HG02623 (cell line): ENCODE measurements at regions not wholly inside any gene's neighbourhood (a gene's known extent, or its start where the extent isn't known, plus 50 kb on each side); places are given as distances from the start of the nearest gene placed in this dataset.

Experiments
- ATAC-seq: cut with Tn5 transposase; IDR thresholded peaks from one replicate; pipeline ENCODE4 v1.9.1; 2021; ENCODE audit warnings: moderate library complexity; ENCODE audit not compliant: unreplicated experiment

DNA sequence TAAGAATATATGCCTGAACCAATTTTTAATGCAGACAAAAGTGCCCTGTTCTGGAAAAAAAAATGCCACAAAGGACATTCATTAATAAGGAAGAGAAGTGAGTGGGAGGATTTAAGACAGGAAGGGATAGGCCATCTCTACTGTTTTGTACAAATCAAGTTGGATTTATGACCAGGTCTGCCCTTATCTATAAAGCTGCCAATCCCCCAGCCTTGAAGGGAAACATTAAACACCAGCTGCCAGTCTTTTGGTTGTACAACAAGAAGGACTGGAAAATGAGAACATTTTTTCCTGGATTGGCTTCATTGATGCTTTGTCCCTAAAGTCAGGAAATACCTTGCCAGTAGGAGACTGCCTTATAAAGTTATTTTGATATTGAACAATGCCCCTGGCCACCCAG lies 444.0 kb downstream of the NPHP4 start:
- ATAC-seq, result no peak

- no peak for ATAC-seq
Observed at GRCh38 chr1:5543235-5543634, 449.0 kb downstream of the NPHP4 start.

DNA sequence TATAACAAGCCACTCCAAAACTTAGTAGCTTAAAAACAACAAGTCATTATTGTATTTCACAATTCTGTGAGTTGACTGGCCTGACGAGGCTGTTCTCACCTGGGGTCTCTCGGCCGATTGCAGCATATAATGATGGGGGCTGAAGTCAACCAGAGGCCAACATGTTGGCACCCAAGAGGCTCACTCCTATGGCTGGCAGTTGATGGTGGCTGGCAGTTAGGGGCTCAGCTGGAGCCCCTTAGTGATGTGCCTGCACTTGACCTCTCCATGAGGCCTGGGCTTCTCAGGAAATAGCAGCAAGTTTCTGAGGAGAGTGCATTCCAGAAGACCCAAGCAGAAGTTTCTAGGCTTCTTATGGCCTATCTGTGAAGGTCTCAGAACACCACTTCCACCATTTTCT lies 459.4 kb downstream of the NPHP4 start:
- no peak for ATAC-seq

DNA sequence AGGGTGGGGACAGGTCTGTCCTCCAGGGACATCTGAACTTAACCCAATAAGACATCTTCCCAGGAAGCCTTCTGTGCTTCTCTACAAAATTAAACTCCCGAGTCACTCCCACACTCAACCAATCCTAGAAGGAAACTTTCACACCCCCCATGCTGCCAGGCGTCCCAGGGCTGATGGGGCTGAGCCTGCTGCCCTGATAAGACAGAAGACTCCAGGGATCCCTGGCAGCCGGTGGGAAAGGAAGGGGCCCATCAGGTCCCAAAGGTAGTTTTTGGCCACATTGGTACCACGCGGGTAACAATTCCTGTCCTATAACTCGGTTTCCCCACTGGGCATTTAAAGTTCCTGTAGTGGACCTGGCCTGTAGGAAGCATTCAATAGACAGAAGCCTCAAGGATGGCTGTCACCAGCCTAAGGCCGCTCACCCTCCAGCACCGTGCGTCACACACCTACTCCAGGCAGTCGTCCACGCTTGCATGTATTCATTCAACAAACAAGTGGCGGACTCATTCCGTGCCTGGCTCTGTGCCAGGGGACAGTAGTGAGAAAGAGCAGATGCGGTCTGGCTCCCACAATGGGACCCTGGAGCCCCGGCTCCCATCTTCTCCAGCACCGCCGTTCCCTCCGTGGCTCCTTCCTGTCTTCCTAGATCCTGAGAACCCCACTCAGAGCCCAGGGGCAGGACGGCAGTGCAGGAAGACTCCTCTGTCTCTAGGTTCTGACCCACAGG lies 465.2 kb downstream of the NPHP4 start:
- ATAC-seq, result no peak

GRCh38 chr1:5526385-5526750 lies 465.9 kb downstream of the NPHP4 start:
- ATAC-seq, result no peak

DNA sequence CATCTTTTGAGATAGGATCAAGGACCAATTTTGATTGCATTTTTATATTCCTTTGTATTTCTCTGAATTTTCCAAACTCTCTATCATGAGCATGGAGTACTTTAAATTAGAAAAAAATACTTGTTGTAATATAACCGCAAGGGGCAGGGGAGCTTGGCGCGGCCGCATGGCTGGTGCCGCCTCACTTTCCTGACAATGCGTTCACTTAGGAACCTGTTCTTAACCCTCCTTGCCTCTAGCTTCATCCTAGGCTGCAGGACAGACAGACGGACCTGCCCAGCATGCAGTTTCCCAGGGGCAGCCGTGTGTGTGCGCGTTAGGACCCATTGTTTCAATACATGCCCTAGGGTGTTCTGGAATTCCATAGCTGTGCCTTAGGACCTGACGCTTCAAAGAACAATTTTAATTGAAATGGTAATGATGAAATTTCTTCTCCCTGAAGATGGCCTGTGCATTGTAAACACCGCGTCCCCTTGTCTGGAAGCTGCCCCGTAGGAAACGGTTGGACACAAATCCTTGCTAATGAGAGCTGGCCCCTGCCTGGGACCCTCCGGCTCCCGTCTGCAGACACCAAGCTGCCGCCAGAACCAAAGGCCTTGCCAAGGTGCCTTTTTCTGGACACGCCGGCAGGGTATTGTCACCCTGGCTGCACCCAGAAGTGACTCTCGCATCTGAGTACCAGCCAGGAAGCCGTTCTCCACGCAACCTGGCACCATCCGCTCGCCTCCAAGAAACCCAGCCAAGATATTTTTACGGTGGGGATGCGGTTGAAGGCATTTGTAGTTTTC lies 466.4 kb downstream of the NPHP4 start:
- no peak for ATAC-seq

DNA sequence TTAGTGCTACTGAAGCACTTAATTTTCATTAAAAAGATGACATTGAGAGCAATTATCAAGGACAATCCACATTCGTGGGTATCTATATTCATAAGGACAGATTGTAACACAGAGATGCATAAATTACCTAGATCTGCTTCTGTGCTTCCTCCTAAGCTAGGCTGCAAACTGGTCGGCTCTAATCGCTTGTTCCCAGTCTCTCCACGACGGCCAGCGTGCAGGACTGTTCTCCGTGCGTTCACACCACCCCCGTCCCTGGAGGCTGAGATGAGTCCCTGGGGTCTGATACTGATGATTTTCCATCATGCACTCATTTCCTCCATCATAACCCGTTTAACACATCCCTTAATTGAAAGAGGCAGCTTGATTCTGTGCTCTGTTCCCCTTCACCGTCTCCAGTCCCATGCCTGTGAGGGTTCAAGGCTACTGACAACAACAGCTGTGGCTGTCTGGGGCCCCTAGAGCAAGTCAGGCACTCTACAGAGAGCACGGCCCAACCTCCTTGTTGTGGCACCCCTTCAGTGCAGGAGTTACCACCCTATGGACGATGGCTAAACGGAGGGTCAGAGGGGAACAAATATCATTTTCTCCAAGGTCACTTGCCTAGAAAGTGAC lies 469.6 kb downstream of the NPHP4 start:
- ATAC-seq, result no peak

GRCh38 chr1:5519366-5520135 lies 472.7 kb downstream of the NPHP4 start:
- no peak for ATAC-seq

- ATAC-seq, result no peak
Observed at GRCh38 chr1:5516756-5517155, 475.5 kb downstream of the NPHP4 start.

DNA sequence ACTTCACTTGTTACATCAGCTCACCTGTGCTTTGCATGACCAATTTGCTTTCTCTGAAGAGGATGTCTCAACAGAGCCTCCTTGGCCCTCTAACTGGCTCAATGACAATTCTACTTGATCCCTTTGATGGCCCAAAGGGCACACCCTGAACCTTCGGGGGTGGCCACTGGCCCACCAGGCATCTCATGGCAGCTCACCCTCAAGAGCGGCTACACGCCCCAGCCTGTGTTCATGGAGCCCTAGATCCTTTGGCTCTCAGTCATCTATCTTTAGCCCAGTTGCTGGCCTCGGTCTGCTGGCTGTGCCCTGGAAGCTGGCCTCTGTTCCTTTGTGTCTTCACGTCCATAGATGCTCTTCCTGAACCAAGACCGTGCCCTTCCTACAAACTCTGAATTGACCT lies 476.7 kb downstream of the NPHP4 start:
- no peak for ATAC-seq

GRCh38 chr1:5514527-5515183 lies 477.6 kb downstream of the NPHP4 start:
- ATAC-seq, result no peak

GRCh38 chr1:5513846-5514526 lies 478.2 kb downstream of the NPHP4 start:
- no peak for ATAC-seq

DNA sequence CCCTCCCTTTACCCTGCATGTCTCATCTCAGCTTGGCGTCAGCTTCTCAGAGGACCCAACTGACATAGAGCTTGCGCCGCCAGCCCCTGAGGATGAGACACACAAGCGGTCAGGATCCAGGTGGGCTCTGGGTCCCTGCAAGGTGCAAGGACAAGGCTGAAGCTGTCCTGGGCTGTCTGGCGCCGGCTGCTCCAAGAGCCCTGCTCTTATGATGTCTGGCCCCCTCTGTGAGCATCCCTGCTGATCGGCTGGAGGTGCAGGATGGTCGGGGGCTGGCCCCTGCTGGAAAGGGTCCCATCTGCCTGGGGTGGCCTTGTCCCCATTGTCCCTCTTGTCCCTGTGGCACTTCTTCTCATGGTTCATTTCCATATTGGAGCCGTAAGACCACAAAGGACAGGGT lies 479.0 kb downstream of the NPHP4 start:
- no peak for ATAC-seq

DNA sequence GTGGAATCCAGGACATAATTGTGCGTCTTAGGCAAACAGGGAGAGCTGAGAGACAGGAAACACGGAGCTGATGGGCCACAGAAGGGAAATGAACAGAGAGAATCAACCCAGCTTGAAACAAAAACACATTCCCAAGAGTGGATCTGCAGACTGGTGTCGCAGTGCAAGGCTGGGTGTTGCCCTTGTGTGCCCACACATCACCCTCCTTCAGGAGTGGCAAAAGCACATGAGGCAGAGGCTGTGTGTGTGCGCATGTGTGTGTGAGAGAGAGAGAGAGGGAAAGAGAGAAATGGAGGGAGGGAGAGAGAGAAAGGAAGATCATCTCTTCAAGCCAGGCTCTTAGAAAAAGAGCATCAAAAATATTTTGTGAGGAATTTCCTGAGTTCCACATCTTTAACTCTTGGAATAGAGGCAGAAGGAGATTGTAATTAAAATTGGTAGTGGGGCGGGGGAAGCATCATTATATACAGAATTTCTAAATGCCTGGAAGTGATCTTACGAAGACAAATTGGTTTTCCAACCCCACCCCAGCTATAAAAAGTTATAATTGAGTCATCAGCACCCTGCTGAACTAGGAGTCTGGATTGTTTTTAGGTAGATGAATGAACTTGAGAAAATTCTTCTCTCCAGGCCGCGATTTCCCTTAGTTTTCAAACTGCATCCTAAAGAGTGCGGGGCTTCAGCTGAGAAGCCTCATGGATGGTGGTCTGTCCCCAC lies 480.7 kb downstream of the NPHP4 start:
- ATAC-seq, result no peak

GRCh38 chr1:5509664-5510452 lies 482.4 kb downstream of the NPHP4 start:
- ATAC-seq, result no peak

GRCh38 chr1:5508669-5509330 lies 483.4 kb downstream of the NPHP4 start:
- no peak for ATAC-seq

DNA sequence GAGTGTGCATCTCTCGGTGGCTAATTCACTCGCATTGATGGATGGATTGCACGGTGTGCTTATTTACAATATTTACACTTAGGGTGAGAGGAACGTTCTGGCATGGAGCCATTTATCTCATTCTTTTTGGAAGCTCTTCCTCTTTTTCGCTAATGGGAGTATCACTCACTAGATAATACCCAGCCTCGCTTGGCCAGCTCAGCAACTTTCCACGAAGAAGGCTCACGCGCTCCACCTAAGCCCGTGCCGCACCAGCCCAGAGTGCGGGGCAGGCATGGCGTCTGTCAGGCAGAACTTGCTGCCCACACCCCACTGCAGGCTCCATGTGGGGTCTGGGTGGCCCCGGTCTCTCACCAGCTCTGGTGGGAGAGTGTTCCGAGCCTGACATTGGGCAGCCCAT lies 484.9 kb downstream of the NPHP4 start:
- ATAC-seq, result no peak

GRCh38 chr1:5506634-5507033 lies 485.6 kb downstream of the NPHP4 start:
- ATAC-seq, result no peak
